Stimulated activated CD4-positive, alpha-beta T cell treated with anti-CD3 and anti-CD28 coated beads, Interleukin-4, amount 100 ng/mL, for 1 hour (primary cell): ENCODE measurements at regions not wholly inside any gene's neighbourhood (a gene's known extent, or its start where the extent isn't known, plus 50 kb on each side); places are given as distances from the start of the nearest gene placed in this dataset.
"Not testable (repeated sequence)": the region's sequence is repeated elsewhere in the genome, so short reads cannot be mapped to it uniquely, and the experiment has no call there.

Experiments used
- DNase-seq: peaks from one replicate; pipeline ENCODE4 v3.0.0-alpha.2; 2020

DNA sequence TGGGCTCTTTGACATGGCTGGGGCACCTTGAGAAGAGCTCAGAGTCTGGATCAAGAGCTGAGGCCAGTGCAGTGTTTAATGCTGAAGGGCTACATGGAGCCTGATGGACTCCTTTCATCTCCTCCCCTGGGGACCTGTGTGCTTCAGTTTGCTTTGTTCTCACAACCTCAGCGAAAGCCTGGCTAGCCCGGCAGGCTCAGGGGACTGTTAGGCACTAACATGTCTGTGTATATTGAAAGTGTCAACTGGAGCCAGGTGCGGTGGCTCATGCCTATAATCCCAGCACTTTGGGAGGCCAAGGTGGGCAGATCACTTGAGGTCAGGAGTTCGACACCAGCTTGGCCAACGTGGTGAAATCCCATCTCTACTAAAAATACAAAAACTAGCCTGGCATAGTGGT lies 194.5 kb downstream of the C1orf94 start:
- DNase-seq: not testable (repeated sequence)

DNA sequence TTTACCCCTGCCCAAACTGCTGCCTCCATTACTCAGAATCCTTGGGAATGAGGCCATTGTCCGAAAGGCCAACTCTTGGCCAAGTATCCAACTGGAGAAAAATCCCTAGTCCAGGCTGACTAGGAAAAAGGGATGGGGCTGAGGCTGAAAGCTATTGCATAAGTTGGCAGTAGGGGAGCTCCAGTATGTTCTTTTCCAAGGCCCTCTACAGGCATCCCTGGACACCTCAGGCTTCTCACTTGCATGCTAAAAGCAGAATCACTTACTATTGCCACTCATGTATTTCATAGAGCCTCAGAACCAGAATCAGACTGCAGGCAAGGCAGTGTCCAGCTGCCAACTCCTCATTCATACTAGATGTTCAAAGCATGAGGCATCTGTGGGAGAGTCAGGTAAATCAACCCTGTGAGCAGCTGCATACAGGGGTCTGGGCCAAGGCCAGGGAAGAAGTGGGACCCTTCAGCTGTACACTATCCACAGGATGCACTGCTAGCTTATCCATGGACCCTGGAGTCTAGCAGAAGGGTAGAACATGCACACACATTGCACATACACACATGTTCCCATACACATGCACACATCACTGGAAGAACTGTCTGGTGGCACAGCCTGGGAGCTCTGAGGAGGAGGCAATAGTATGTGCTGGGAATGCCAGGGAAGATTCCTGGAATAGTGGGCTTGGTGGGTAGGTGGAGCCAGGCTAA lies 195.3 kb downstream of the C1orf94 start:
- no peak for DNase-seq

DNA sequence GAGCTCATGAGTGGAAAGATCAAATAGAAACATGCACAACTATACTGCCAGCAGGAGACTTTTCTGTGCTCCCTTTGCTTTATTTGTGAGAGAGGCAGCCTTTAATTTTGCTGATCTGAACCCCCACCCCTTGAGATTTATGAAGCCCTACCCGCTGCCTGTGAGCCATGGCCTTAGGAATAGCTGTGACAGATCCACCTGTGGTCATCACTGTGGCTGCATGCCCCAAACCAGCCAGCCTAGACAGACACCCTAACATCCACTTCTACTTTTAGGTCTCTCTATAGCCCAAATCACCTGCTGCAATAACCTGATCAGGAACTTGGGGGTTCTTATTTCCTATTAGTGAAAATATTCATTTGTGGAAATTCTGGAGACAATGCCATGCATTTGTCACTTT lies 196.2 kb downstream of the C1orf94 start:
- no peak for DNase-seq

DNA sequence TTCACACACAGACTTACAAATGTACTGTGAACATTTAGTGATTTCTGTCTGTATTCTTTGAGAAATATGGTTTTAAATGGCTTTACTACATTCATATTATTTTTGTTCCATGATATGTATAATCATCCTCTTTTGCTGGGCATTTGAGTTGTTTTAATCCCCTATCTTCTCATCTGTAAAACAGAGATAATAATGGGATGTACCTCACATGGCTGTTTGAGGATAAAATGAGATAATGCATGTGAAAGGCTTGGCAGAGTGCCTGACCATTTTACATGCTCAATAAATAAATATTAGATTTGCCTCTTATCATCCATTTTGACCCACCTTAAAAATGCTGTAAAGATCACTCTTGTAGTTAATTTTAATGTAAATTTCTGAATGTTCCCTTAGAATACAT lies 197.2 kb downstream of the C1orf94 start:
- no peak for DNase-seq

DNA sequence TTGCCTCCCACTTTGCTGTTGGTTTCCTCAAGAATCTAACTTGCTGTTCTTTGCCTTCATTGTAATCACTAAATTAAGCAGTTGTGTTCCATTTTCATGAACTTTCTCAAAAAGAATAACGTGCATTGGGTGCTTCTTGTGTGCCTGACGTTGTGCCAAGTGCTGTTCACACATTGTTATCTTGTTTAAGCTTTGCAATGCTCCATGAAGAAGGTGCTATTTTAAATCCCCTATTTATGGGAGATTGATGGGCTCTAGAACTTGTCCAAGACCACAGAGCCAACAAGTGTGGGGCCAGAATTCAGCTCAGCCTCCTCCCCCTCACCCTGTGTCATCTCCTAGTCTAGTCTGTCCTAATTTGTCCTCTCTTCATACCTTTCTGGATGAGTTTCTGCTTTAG lies 199.8 kb downstream of the C1orf94 start:
- DNase-seq: no peak

DNA sequence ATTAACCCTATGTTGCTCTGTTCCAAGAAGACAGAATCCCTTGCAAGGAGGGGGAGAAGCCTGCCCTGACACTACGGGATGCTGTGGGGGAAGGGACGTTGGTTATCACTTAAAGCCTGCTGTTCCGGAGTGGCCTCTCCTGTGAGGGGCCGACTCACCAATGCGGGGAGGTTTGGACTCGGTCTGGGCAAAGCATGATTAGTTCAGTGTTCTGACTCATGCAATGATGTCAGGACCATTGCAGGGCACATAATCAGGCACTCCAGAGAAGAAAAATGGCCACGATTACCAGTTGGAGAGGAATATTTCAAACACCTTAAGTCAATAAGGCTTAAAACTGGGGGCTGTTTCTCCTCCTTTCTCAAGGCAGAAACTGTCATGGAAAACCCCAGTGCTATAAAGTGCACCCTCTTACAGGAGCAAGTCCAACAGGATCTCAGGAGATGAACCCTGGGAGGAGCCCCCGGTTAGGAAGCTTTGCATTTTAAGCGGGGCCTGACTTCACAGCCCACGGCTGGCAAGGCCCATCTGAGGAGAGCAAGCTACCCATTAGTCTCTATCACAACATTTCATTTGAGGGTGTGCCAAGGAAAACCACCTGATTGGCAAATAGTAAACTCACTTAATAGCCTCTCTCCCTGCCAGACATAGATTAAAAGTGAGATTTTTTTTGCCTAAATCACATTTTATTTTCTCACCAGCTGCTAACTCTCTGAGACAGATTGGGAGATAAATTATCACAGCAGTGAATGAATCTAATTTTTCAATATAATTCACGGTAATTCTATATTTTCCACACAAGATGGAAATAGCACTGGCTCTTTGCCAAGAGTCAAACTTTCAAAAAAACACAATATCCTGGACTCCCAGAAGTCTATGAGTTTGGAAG lies 202.5 kb downstream of the C1orf94 start:
- DNase-seq: no peak

DNA sequence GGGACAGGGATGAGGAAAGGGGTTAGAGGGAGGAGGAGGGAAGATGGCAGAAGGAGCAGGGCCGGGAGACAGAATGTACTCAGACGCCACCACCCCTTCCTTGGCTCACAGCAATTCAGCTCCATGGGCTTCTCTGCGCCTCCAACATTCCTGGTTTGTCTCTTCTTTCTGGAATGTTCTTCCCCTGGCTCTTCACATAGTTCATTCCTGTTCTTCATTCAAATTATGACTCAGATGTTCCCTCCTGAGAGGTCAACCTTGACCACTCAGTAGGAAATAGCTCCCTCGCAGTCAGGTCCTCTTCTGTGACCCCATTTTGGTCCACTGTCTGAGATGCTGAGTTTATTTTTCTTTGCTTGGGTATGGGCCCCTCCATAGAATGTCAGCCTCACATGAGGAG lies 203.2 kb downstream of the C1orf94 start:
- DNase-seq: no peak

DNA sequence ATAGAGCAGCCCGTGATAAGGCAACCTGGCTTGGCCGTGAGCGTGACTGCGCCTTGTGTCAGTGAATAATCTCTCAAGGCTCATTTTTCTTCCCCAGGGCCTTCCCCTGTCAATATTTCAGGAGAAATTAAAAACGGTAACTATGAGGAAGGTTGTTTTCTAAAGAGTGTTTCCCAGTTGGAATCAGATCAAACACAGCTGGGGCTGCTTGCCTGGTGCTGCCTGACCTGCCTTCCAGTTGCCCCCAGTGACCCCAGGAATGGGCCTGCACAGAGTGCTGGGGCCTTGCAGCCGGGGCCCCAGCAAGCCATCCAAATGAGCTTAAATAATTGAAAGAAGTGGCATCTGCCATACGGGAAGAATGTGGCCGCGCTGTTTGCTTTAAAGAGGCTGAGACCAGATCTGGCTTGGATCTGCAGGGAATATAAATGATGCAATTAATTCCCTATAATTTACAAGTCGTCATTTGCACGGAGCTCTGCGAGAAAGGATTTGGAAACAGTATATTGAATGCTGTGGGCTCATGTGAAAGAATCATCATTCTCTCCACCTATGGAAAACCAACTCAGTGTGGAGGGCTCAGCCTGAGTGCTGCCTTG lies 203.9 kb downstream of the C1orf94 start:
- DNase-seq: no peak

DNA sequence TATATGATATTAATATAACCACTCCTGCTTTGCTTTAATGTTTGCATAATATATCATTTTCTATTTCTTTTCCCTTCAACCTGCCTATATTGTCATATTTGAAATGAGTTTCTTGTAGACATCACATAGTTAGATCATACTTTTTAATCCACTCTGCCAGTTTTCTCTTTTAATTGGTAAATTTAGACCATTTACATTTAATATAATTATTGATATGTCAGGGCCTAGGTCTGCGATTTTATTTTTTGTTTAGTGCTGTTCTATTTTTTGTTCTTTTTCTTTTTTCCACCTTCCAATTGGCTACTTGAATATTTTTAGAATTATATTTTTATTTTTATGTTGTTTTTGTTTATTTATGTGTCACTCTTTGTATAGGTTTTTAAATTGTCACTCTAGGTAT lies 213.3 kb downstream of the C1orf94 start:
- DNase-seq: no peak

DNA sequence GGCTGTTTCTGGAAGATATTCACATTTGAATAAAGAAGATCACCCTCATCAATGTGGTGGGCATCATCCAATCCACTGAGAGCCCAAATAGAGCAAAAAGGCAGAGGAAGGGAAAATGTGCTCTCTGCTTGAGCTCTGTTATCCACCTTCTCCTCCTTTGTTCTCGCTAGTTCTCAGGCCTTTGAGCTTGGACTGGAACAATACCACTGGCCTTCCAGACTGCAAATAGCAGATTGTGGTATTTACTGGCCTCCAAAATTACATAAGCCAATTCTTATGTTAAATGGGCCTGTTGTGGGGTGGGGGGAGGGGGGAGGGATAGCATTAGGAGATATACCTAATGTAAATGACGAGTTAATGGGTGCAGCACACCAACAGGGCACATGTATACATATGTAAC lies 219.3 kb downstream of the C1orf94 start:
- DNase-seq: no peak

DNA sequence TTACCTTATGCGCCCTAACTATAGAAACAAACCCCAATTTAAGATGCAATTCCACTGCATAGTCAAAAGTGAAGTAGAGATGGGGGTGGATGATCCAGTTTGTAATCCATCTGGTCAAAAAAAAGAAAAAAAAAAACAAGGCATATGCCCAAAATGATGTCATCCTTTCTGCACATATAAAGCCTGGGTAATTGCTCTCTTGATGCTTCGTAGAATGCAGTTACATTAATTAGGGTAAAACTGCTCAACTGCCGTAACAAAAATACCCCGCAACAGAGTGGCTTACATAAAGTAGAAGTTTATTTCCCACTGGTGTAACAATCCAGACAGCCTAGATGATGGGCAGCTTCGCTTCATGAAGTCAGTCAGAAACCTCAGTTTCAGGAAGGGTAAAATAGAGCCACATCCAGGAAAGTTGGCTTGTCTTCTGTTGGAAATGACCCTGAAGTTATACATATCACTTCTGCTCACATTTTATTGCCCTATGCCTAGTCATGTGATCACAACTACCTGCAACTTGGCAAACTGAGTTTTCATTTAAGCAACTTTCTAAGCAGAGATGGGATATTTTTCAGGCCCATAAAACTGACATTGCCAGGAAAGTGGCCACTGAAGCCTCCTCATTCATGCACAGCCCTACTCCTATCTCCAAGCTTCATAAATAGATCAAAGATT lies 221.7 kb downstream of the C1orf94 start:
- DNase-seq: no peak

DNA sequence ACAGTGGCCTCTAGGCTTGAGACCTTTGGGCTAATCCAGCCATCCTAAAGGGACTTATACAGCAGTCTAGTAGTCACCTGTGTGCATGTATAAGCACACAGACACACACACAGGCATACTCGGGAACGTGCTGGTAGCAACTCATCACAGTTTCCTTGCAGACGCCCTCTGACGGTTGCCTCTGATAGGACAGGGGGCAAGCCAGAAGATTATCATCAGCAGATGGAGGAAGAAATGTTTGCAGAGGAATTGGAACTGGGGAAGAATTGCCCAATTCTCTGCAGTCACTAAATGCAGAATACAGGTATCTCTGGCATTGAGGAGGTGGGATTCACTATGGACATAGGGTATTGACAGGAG lies 222.2 kb downstream of the C1orf94 start:
- no peak for DNase-seq

DNA sequence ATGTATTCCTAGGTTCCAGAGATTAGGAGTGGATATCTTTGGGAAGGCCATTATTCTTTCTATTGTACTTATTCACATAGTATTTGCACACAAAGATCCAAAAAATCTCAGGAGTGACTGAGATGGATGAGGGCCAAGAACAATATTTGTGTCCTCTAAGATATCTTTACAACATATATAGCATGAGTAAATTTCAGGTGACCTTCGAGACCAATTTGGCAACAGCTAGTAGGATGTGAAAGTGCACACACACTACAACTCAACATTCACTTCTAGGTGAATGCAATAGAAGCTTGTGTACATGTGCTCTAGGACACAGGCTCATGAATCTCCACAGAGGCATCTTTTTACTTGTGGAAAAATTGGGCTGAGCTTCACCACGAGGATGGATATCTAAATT lies 224.0 kb downstream of the C1orf94 start:
- DNase-seq: no peak

DNA sequence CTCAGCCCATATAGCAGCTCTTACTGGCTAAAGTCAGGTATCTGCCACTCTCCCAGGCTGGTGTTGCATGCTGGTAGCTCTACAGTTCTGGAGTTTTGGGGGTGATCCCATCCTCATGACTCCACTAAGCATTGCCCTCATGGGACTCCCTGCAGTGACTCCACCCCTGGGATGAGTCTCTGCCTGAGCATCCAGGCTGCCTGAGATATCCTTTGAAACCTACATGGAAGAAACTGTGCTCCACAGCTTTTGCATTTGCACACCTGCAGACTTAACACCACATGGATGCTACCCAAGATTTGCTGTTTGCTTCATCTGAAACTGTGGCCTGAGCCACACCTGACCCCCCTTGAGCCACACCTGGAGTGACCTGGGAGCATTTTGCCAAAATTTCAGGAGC lies 226.4 kb downstream of the C1orf94 start:
- DNase-seq: no peak

DNA sequence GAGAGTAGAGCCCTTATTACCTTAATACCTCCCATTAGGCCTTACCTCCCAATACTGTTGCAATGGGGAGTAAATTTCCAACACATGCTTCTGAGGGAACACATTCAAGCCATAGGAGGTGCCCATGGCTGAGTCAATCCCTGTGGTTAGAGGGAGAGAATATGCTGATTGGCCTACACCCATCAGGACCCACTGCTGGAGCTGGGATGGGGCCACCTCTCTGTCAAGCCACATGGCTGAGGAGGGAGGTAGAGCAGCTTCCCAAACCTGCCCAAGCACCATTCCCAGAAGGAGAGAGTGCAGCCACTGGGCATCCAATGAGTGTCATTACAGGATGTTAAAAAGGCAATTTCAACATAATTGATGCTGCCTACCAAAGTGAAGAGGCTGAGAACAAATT lies 228.1 kb downstream of the C1orf94 start:
- no peak for DNase-seq

DNA sequence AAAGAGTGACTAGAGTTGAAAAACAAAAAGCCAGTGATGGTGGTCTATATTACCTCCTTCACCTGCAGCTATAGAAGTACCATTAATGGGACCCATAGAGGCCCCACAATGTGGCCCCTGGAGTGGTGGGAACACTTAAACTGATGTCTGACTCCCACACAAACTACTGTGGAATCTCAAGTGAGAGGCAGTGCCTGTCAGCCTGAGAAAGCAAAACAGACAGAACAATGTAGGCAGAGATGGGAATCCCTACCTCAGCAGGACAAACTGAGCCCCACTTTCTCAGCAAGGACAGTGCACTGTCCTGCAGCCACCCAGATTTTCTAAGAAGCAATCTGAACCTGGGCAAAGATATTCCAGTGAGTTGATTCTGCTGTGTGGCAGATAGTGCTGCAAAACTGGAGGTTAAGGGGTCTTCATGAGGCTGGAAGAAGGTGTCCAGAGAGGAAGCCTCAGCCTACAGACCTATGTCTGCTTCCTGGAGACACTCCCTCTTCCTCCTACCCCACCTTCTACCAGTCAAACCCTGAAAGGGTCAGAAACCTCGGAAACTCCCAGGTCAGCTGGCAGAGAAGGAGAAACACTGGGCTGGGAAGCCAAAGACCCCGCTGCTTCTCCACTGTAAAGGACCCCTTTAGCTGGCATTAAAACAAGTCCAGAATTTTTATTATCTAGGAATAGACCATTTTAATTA lies 228.7 kb downstream of the C1orf94 start:
- no peak for DNase-seq

DNA sequence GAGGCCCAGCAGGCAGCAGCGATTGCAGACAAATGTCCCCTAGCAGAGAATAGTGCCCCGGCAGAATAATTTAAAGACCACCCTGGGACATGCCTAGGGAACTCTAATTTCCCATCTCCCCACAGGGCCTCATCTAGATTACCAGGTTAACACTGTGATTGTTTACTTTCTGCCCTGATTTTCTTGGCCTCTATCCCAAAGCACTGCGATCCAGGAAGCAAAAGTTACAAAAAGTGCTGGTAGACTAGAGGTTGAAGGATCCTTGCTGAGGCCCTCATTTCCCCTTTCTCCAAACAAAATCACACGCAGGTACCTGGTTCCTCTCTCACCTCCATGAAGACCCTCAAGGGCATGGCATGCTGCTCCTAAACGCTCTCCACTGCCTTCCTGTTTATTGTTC lies 229.7 kb downstream of the C1orf94 start:
- DNase-seq: no peak

DNA sequence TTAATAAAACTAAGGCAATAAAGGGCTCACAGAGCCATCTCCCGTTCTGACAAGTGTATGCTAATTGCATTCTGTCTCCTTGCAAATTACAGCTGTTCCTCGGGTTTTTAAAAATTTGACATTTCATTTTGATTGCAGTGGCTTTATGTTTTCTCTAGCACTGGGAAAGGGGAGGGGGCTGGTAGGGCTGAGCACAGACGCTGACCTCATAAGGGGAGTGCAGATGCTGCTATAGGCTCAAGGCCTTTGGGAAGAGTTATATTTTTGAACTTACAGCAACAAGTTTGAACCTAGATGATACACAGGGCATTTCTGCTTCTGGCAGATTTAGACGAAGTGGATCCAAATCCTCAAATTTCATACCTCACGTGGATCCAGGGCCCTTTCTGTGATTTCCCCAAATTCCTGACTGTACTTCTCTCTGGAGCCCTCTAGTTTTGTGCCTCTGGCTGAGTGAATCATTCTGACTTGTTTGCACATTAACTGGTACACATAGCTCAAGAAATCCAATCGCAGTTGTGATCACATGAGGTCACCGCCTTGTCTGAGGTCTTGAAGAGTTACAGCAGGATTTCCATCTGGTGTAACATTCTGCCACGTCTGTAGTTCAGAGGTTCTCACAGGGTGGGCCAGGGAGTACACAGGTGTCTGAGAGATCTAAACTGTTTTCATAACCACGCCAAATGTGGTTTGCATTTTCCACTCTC lies 230.3 kb downstream of the C1orf94 start:
- DNase-seq: no peak

DNA sequence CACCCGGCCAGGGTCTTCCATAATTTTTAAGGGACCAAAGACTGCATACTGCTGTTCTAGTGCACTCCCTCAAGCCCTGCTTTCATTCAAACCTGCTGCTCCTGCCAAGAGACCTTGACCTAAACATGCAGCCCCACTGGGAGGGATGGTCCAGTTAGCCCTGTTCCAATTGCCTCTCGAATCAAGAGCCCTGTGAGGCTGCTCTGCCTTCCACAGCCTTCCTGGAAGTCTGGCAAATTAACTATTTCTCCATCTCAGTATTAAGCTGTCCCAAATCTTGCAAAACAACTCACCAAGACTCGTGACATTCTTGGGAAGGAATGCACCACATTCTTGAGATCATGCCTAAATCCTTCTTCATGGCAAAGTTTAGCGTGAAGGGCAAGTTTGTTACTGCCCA lies 231.3 kb downstream of the C1orf94 start:
- DNase-seq: no peak

DNA sequence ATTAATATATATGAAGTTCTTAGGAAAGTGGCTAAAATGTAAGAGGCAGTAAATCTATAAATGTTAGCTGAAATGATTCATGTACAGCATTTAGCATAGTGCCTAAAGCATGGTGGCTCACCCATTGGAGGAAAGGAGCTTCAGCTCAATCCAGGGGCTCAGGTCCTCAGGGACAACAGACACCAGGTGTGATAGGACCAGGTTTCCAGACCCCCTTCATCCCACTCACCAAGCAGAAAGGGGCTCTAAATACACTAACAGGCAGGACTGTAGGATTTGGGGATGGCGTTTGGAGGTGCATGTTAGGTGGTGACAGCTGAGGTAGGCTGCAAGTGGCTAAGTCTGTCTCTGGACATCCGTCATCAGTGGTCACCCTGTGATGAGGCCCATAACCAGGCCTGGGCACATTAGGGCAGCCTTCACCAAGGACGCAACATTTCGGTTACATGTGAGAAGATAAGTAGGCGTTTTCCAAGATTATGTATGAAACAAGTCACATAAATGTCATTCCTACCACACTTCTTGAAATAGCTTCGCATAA lies 233.1 kb downstream of the C1orf94 start:
- DNase-seq: no peak

DNA sequence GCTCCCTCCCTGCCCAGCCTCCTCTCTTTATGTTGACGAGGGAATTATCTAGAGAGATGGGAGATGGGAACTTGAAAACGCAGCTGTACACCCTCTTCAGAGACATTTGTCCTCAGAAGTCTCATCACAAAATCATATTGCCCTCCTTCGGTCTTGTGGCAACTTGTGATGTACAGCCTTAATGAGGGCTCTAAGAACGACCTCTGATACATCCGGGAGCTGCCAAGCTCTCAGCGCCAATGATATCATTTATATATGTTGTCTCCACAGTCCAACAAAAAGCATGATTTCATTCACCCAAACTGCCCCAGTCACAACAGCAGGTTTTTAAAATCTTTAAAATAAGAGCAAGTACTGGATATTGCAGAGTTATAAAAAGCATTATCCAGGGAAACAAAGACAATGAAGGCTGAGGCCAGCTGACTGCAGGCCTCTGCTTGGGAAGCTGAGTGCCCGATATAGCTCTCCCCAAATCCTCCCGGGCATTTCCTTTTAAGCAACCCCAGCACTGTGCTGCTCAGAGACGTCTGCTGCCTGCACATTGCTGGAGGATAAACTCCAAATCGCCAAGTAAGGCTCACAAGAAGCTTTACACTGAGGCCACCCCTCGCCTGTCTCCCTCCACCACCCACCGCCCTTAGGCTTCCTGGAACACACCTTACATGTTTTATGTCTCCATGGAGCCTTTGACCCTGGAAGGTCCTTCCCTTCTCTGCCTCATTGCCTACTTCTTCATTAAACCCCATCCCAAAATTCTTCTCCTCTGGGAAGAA lies 236.1 kb downstream of the C1orf94 start:
- DNase-seq: no peak
